K562 (cell line): ENCODE measurements at regions not wholly inside any gene's neighbourhood (a gene's known extent, or its start where the extent isn't known, plus 50 kb on each side); places are given as distances from the start of the nearest gene placed in this dataset.

Source experiments
- ATAC-seq: fragments of 200-7000 bp; cut with Tn5 transposase; 3 replicates; pipeline ENCODE4 v1.9.1; 2020; ENCODE audit warnings: moderate library complexity
- BruUV-seq: library from RNA; stranded (reverse); fragments of 400-500 nt; replicated peaks from 2 replicates; lab custom pipeline; 2021; lab: Mats Ljungman, UMichigan
- CTCF ChIA-PET: fragments of 300-600 bp; formaldehyde crosslinking; extraction: SDS; loops from one replicate; lab custom pipeline; 2021; ENCODE audit warnings: low intra/inter-chr PET ratio; lab: Yijun Ruan, JAX
- POLR2A ChIA-PET: fragments of 300-600, 350-650 bp; sonication (Branson Sonifier 250); formaldehyde crosslinking; extraction: SDS; loops from one replicate; lab custom pipeline; 2021; ENCODE audit warnings: antibody characterized with exemption, inconsistent platforms; lab: Yijun Ruan, JAX
- DNase-seq, 4 experiments: peaks; one replicate each; pipeline versions ENCODE4 v3.0.0 to v3.0.0-alpha.2; 2011 to 2018; ENCODE audit warnings: low spot score in 3 of 4, mixed read lengths in 3 of 4; ENCODE audit errors: extremely low read depth in 1 of 4
- FAIRE-seq: peaks from 2 replicates; lab custom pipeline; 2011; peaks lifted over from hg19 to GRCh38; lab: Jason Lieb, UNC
- H2AFZ ChIP-seq: 2 replicates; pipeline ENCODE4 v1.6.0; 2011; ENCODE audit warnings: low read depth, low read length, control low read depth, inconsistent platforms
- H3K27ac ChIP-seq: fragments of 200-600 bp; 3 replicates; pipeline ENCODE4 v1.8.0; 2011; ENCODE audit warnings: low read depth, mild to moderate bottlenecking, control low read depth, inconsistent platforms, low read length, moderate library complexity, mixed read lengths; ENCODE audit errors: extremely low read depth
- H3K27me3 ChIP-seq, 2 experiments: fragments of 300-600 bp in 1 of 2; 2 replicates in 1 of 2; 3 replicates in 1 of 2; pipeline versions ENCODE4 v1.6.0 to v1.8.0; 2011; ENCODE audit warnings: inconsistent platforms in 2 of 2, low read length in 2 of 2, mild to moderate bottlenecking in 1 of 2, mixed read lengths in 1 of 2, moderate library complexity in 1 of 2; ENCODE audit not compliant: control insufficient read depth in 2 of 2, insufficient read depth in 2 of 2
- H3K36me3 ChIP-seq: fragments of 300-600 bp; 3 replicates; pipeline ENCODE4 v1.8.0; 2011; ENCODE audit warnings: mild to moderate bottlenecking, low read length, inconsistent platforms; ENCODE audit not compliant: control insufficient read depth, insufficient read depth
- H3K4me1 ChIP-seq, 2 experiments: fragments of 200-600 bp in 1 of 2; replicated peaks in 1 of 2; 2 replicates in 1 of 2; 3 replicates in 1 of 2; pipeline versions ENCODE4 v1.5.1 to v1.8.0; 2011; ENCODE audit warnings: inconsistent platforms in 2 of 2, low read length in 2 of 2, mild to moderate bottlenecking in 1 of 2, mixed read lengths in 1 of 2, moderate library complexity in 1 of 2; ENCODE audit not compliant: control insufficient read depth in 2 of 2, insufficient read depth in 2 of 2
- H3K4me2 ChIP-seq: 2 replicates; pipeline ENCODE4 v1.6.1; 2011; ENCODE audit warnings: low read length, control low read depth, inconsistent platforms, mixed read lengths; ENCODE audit not compliant: insufficient read depth
- H3K4me3 ChIP-seq: fragments of 200-600 bp; sonication (generic), shearing (Covaris generic); 2 replicates; pipeline ENCODE4 v1.5.1; 2016; ENCODE audit warnings: control low read depth, inconsistent platforms
- H3K79me2 ChIP-seq: fragments of 200-600 bp; 3 replicates; pipeline ENCODE4 v1.8.0; 2011; ENCODE audit warnings: low read length, inconsistent platforms; ENCODE audit not compliant: control insufficient read depth, insufficient read depth
- H3K9ac ChIP-seq, 2 experiments: 2 replicates each; pipeline versions ENCODE4 v1.6.0 to v1.6.1; 2011; ENCODE audit warnings: low read depth in 2 of 2, low read length in 2 of 2, control low read depth in 1 of 2, inconsistent platforms in 1 of 2, mild to moderate bottlenecking in 1 of 2, mixed read lengths in 1 of 2; ENCODE audit not compliant: insufficient read depth in 1 of 2
- H3K9me1 ChIP-seq: one replicate; pipeline ENCODE4 v1.6.0; 2011; ENCODE audit warnings: inconsistent platforms, mild to moderate bottlenecking, low read length, moderate library complexity; ENCODE audit not compliant: control insufficient read depth, insufficient read depth
- H3K9me3 ChIP-seq: replicated peaks from 2 replicates; pipeline ENCODE4 v1.5.1; 2011; ENCODE audit warnings: low read depth, low read length, inconsistent platforms; ENCODE audit not compliant: control insufficient read depth, insufficient read depth
- H4K20me1 ChIP-seq: replicated peaks from 2 replicates; pipeline ENCODE4 v1.6.1; 2011; ENCODE audit warnings: low read length, inconsistent platforms, mixed read lengths; ENCODE audit not compliant: control insufficient read depth, insufficient read depth
- DIDO1 ChIP-seq: fragments of 450-650 bp; IDR thresholded peaks from 2 replicates; pipeline ENCODE4 v1.6.1; 2016; ENCODE audit warnings: low read depth, missing biosample characterization, missing genetic modification characterization
- JUN ChIP-seq, 2 experiments: sonication (generic) in 1 of 2; formaldehyde crosslinking in 1 of 2; IDR thresholded peaks; 2 replicates each; pipeline versions ENCODE4 v1.6.1 to v1.8.0; 2012 to 2022; ENCODE audit warnings: borderline replicate concordance in 2 of 2, mild to moderate bottlenecking in 2 of 2, improper control_type of control experiment in 1 of 2, low read depth in 1 of 2, low read length in 1 of 2, missing genetic modification reagents in 1 of 2
- MCM2 ChIP-seq: fragments of 450-650 bp; IDR thresholded peaks from 2 replicates; pipeline ENCODE4 v1.6.1; 2017; ENCODE audit warnings: low read depth, mild to moderate bottlenecking
- ZFP1 ChIP-seq: fragments of 450-650 bp; formaldehyde crosslinking; IDR thresholded peaks from 2 replicates; pipeline ENCODE4 v1.4.0; 2020; ENCODE audit warnings: mild to moderate bottlenecking, mixed read lengths
- ZNF41 ChIP-seq: fragments of 250-450 bp; sonication (Bioruptor Pico); conservative IDR thresholded peaks from 2 replicates; pipeline ENCODE4 v1.4.0; 2020; ENCODE audit warnings: mild to moderate bottlenecking
- WGBS: fragments of 100-300 bp; shearing (Covaris generic); methylation state at CpG from one replicate; pipeline ENCODE4 v1.1.6; 2016; ENCODE audit warnings: low coverage, mixed read lengths; ENCODE audit not compliant: insufficient coverage; ENCODE audit errors: missing lambda C conversion rate; 5-methylcytosine and 5-hydroxymethylcytosine counted together
- in situ Hi-C: fragments of 300-500 bp; cut with MboI; formaldehyde crosslinking; loops from 4 replicates; pipeline ENCODE4 v1.15.0; 2018; ENCODE audit warnings: inconsistent platforms, mixed read lengths
- intact Hi-C: fragments of 100-400 bp; cut with micrococcal nuclease; formaldehyde crosslinking; loops from 2 replicates; pipeline ENCODE4 v1.14.2; 2022
- TF ChIP-seq, protein P1 (sequence below), 2 experiments: fragments of 450-650 bp; IDR thresholded peaks; 2 replicates each; pipeline ENCODE4 v1.6.1; 2016; ENCODE audit warnings: mild to moderate bottlenecking in 2 of 2, borderline replicate concordance in 1 of 2, low read depth in 1 of 2, moderate library complexity in 1 of 2

DNA sequence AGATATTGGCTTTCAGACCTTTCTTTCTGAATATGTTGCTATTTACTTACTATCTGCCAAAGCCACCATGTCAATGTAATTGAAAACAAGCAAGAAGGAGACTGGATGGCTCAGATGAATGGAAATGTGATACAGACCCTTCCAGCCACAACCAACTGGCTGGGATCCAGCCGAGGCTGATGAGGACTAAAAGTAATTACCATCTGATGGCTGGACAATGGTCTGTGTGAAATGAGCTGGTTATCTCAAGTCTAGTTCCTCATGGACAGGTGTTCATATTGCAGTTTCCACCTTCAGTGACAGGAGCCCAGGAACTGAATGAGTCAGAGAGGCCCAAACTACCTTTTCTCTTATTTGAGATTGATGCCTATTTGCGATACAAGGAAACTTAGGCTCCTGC is 267.5 kb downstream of the GATA3 start:
- POLR2A ChIA-PET, result no interaction called here
- Histone ChIP-seq H3K9me3 (no peaks in the 10 kb centered on the region), H3K36me3 (no peaks in the 10 kb centered on the region), H4K20me1 (no peaks in the 10 kb centered on the region), H3K4me3 (no peak overlapping the region), H3K9ac (no peak overlapping the region), H2AFZ (no peak overlapping the region), H3K4me2 (no peak overlapping the region), H3K4me1 (no peaks in the 10 kb centered on the region), H3K79me2 (no peaks in the 10 kb centered on the region), H3K27me3 (peaks cover 0 to 7% of the 10 kb centered on the region in 2 experiments; a peak in 2 of 5 replicates), H3K9me1 (no peaks in the 10 kb centered on the region), H3K27ac (no peak overlapping the region)
- TF ChIP-seq, protein P1, sequence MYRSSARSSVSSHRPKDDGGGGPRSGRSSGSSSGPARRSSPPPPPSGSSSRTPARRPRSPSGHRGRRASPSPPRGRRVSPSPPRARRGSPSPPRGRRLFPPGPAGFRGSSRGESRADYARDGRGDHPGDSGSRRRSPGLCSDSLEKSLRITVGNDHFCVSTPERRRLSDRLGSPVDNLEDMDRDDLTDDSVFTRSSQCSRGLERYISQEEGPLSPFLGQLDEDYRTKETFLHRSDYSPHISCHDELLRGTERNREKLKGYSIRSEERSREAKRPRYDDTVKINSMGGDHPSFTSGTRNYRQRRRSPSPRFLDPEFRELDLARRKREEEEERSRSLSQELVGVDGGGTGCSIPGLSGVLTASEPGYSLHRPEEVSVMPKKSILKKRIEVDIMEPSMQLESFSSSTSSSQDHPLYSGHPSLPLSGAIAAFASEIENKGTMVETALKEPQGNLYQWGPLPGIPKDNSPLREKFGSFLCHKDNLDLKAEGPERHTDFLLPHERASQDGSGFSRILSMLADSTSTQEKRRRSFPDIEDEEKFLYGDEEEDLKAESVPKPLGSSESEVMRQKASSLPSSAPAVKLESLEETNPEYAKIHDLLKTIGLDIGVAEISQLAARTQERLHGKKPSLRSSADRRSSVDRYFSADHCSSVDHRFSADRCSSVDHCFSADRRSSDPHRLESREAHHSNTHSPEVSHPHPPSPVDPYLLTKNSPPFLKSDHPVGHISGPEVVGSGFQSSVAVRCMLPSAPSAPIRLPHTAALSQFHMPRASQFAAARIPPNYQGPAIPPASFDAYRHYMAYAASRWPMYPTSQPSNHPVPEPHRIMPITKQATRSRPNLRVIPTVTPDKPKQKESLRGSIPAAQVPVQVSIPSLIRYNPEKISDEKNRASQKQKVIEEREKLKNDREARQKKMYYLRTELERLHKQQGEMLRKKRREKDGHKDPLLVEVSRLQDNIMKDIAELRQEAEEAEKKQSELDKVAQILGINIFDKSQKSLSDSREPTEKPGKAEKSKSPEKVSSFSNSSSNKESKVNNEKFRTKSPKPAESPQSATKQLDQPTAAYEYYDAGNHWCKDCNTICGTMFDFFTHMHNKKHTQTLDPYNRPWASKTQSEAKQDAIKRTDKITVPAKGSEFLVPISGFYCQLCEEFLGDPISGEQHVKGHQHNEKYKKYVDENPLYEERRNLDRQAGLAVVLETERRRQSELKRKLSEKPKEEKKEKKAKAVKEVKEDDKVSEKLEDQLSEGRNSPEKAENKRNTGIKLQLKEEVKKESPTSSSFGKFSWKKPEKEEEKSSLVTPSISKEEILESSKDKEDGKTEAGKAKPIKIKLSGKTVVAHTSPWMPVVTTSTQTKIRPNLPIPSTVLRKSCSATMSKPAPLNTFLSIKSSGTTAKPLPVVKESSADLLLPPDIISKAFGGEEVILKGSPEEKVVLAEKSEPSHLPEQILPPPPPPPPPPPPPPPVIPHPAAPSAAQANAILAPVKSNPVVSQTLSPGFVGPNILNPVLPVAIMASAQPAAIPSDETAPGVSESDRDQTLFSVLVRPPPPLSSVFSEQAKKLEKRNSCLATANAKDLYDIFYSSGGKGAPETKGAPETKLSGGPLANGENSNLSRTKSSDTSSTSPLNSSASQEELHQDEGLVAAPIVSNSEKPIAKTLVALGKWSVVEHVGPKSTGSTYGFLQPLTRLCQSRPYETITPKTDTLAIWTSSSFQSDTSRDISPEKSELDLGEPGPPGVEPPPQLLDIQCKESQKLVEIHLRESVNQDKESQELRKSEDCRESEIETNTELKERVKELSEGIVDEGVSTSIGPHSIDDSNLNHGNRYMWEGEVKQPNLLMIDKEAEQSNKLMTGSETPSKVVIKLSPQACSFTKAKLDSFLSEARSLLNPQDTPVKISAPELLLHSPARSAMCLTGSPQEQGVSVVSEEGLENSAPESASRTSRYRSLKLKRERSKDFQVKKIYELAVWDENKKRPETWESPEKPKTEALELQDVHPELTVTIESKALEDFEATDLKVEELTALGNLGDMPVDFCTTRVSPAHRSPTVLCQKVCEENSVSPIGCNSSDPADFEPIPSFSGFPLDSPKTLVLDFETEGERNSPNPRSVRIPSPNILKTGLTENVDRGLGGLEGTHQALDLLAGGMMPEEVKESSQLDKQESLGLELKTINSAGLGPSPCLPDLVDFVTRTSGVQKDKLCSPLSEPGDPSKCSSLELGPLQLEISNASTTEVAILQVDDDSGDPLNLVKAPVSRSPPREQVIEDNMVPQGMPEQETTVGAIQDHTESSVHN (IDR thresholded peaks at IDR 0.05; ENCODE audit: borderline replicate concordance in 1 of 2, low read depth in 1 of 2), result no peak
- TF ChIP-seq DIDO1 (no peak), ZFP1 (CRISPR knock-in tag) (no peak), ZNF41 (CRISPR knock-in tag) (no peak), MCM2 (no peak), JUN (IDR thresholded peaks at IDR 0.05; ENCODE audit: borderline replicate concordance, low read depth, low read length) (no peak), JUN (CRISPR knock-in tag; IDR thresholded peaks at IDR 0.05; ENCODE audit: borderline replicate concordance) (no peak)
- whole genome bisulfite sequencing, result 0% methylated on average over 2 of the region's 2 CpGs
- CTCF ChIA-PET, result no interaction called here
- BruUV-seq, result no TSS peak
- DNase-seq (no peak), FAIRE-seq (no peak), ATAC-seq (no peak)
- intact Hi-C loops, result no loop called here
- in situ Hi-C loops, result no loop called here
